Epidermal melanocyte (primary cell): ENCODE measurements at regions not wholly inside any gene's neighbourhood (a gene's known extent, or its start where the extent isn't known, plus 50 kb on each side); places are given as distances from the start of the nearest gene placed in this dataset.

Experiments used
- DNase-seq: peaks from one replicate; pipeline ENCODE4 v3.0.0; 2011; ENCODE audit warnings: low spot score; ENCODE audit not compliant: insufficient read length

GRCh38 chr6:3557336-3557735 is 100.5 kb upstream of the SLC22A23 start:
- DNase-seq, result no peak

GRCh38 chr6:3553254-3553653 is 96.4 kb upstream of the SLC22A23 start:
- DNase-seq, result no peak

GRCh38 chr6:3551716-3552511 is 95.1 kb upstream of the SLC22A23 start:
- no peak for DNase-seq

GRCh38 chr6:3549314-3549940 is 92.6 kb upstream of the SLC22A23 start:
- DNase-seq, result no peak

- no peak for DNase-seq
Measured at GRCh38 chr6:3546121-3546520, 89.3 kb upstream of the SLC22A23 start.

GRCh38 chr6:3545156-3545555 is 88.3 kb upstream of the SLC22A23 start:
- DNase-seq, result no peak

GRCh38 chr6:3542032-3542640 is 85.3 kb upstream of the SLC22A23 start:
- DNase-seq, result no peak

GRCh38 chr6:3541006-3541585 is 84.2 kb upstream of the SLC22A23 start:
- no peak for DNase-seq

GRCh38 chr6:3540253-3540820 is 83.5 kb upstream of the SLC22A23 start:
- DNase-seq, result no peak

GRCh38 chr6:3538536-3538935 is 81.7 kb upstream of the SLC22A23 start:
- DNase-seq, result no peak

- no peak for DNase-seq
Measured at GRCh38 chr6:3536901-3537300, 80.1 kb upstream of the SLC22A23 start.

GRCh38 chr6:3535776-3536435 is 79.1 kb upstream of the SLC22A23 start:
- DNase-seq, result no peak

- no peak for DNase-seq
Measured at GRCh38 chr6:3535033-3535775, 78.4 kb upstream of the SLC22A23 start.

GRCh38 chr6:3534599-3534998 is 77.7 kb upstream of the SLC22A23 start:
- DNase-seq, result no peak

GRCh38 chr6:3533981-3534380 is 77.1 kb upstream of the SLC22A23 start:
- no peak for DNase-seq

GRCh38 chr6:3532296-3532916 is 75.6 kb upstream of the SLC22A23 start:
- no peak for DNase-seq

- DNase-seq, result no peak
Measured at GRCh38 chr6:3531481-3531880, 74.6 kb upstream of the SLC22A23 start.

GRCh38 chr6:3530515-3530914 is 73.7 kb upstream of the SLC22A23 start:
- DNase-seq, result no peak

- no peak for DNase-seq
Measured at GRCh38 chr6:3529721-3530120, 72.9 kb upstream of the SLC22A23 start.

GRCh38 chr6:3529232-3529631 is 72.4 kb upstream of the SLC22A23 start:
- DNase-seq, result no peak
